ENCODE measurements at regions not wholly inside any gene's neighbourhood (a gene's known extent, or its start where the extent isn't known, plus 50 kb on each side); places are given as distances from the start of the nearest gene placed in this dataset.
"Not testable (repeated sequence)": the region's sequence is repeated elsewhere in the genome, so short reads cannot be mapped to it uniquely, and the experiment has no call there.

- no peaks in the 10 kb centered on the region for H3K27me3 ChIP-seq (ENCODE audit: low read length)
- H3K9ac ChIP-seq (ENCODE audit: low read length), result no peak overlapping the region
- H2AFZ ChIP-seq (ENCODE audit: low read length), result no peak overlapping the region
- no peak overlapping the region for H3K27ac ChIP-seq (ENCODE audit: low read length)
- DNase-seq, result no peak
- H3K9me3 ChIP-seq (ENCODE audit: low read length), result no peaks in the 10 kb centered on the region
- H3K79me2 ChIP-seq (ENCODE audit: low read length), result no peaks in the 10 kb centered on the region
- no peak overlapping the region for H3K4me2 ChIP-seq (ENCODE audit: low read depth, low read length, poor library complexity, severe bottlenecking)
- no peaks in the 10 kb centered on the region for H3K9me2 ChIP-seq (replicated peaks; ENCODE audit: insufficient read depth, low read length)
- H3K4me1 ChIP-seq (ENCODE audit: low read length), result no peaks in the 10 kb centered on the region
- no peaks in the 10 kb centered on the region for H3K36me3 ChIP-seq (ENCODE audit: insufficient read depth, low read length)
- no peaks in the 10 kb centered on the region for H4K20me1 ChIP-seq (ENCODE audit: insufficient read depth, low read depth, low read length)
- H3K4me3 ChIP-seq (ENCODE audit: low read length), result no peak overlapping the region
These were observed 96.4 kb downstream of the EN1 start for GRCh38 chr2:118750959-118751565.

GRCh38 chr2:118748245-118748885 lies 99.1 kb downstream of the EN1 start:
- Histone ChIP-seq H3K4me1 (ENCODE audit: low read length) (no peaks in the 10 kb centered on the region), H3K9ac (ENCODE audit: low read length) (no peak overlapping the region), H3K4me2 (ENCODE audit: low read depth, low read length, poor library complexity, severe bottlenecking) (no peak overlapping the region), H3K9me3 (ENCODE audit: low read length) (0 out of 2 replicates have a peak, but pooled peaks cover 2% of the 10 kb centered on the region), H3K4me3 (ENCODE audit: low read length) (no peak overlapping the region), H3K27ac (ENCODE audit: low read length) (no peak overlapping the region), H3K36me3 (ENCODE audit: insufficient read depth, low read length) (no peaks in the 10 kb centered on the region), H4K20me1 (ENCODE audit: insufficient read depth, low read depth, low read length) (no peaks in the 10 kb centered on the region), H3K79me2 (ENCODE audit: low read length) (no peaks in the 10 kb centered on the region), H3K27me3 (ENCODE audit: low read length) (no peaks in the 10 kb centered on the region), H2AFZ (ENCODE audit: low read length) (no peak overlapping the region), H3K9me2 (replicated peaks; ENCODE audit: insufficient read depth, low read length) (no peaks in the 10 kb centered on the region)
- DNase-seq, result no peak

- Histone ChIP-seq H2AFZ (ENCODE audit: low read length) (no peak overlapping the region), H4K20me1 (ENCODE audit: insufficient read depth, low read depth, low read length) (no peaks in the 10 kb centered on the region), H3K27me3 (ENCODE audit: low read length) (no peaks in the 10 kb centered on the region), H3K36me3 (ENCODE audit: insufficient read depth, low read length) (no peaks in the 10 kb centered on the region), H3K4me1 (ENCODE audit: low read length) (no peaks in the 10 kb centered on the region), H3K9me3 (ENCODE audit: low read length) (0 out of 2 replicates have a peak, but pooled peaks cover 3% of the 10 kb centered on the region), H3K27ac (ENCODE audit: low read length) (no peak overlapping the region), H3K4me3 (ENCODE audit: low read length) (no peak overlapping the region), H3K9me2 (replicated peaks; ENCODE audit: insufficient read depth, low read length) (no peaks in the 10 kb centered on the region), H3K4me2 (ENCODE audit: low read depth, low read length, poor library complexity, severe bottlenecking) (no peak overlapping the region), H3K79me2 (ENCODE audit: low read length) (no peaks in the 10 kb centered on the region), H3K9ac (ENCODE audit: low read length) (no peak overlapping the region)
- DNase-seq, result no peak
These were observed 99.8 kb downstream of the EN1 start for GRCh38 chr2:118747637-118748036.

- H3K9me2 ChIP-seq (replicated peaks; ENCODE audit: insufficient read depth, low read length), result no peaks in the 10 kb centered on the region
- no peak overlapping the region for H3K9ac ChIP-seq (ENCODE audit: low read length)
- no peaks in the 10 kb centered on the region for H3K27me3 ChIP-seq (ENCODE audit: low read length)
- H3K79me2 ChIP-seq (ENCODE audit: low read length), result no peaks in the 10 kb centered on the region
- no peak for DNase-seq
- no peak overlapping the region for H3K4me3 ChIP-seq (ENCODE audit: low read length)
- H3K9me3 ChIP-seq (ENCODE audit: low read length), result 0 out of 2 replicates have a peak, but pooled peaks cover 3% of the 10 kb centered on the region
- no peak overlapping the region for H3K4me2 ChIP-seq (ENCODE audit: low read depth, low read length, poor library complexity, severe bottlenecking)
- no peak overlapping the region for H3K27ac ChIP-seq (ENCODE audit: low read length)
- no peaks in the 10 kb centered on the region for H4K20me1 ChIP-seq (ENCODE audit: insufficient read depth, low read depth, low read length)
- no peaks in the 10 kb centered on the region for H3K36me3 ChIP-seq (ENCODE audit: insufficient read depth, low read length)
- H3K4me1 ChIP-seq (ENCODE audit: low read length), result no peaks in the 10 kb centered on the region
- no peak overlapping the region for H2AFZ ChIP-seq (ENCODE audit: low read length)
These were observed 100.4 kb downstream of the EN1 start for GRCh38 chr2:118747066-118747465.

GRCh38 chr2:118744682-118745181 lies 102.7 kb downstream of the EN1 start:
- not testable (repeated sequence) for DNase-seq; H3K4me3 ChIP-seq (ENCODE audit: low read length); H3K9me3 ChIP-seq (ENCODE audit: low read length); H3K4me1 ChIP-seq (ENCODE audit: low read length); H2AFZ ChIP-seq (ENCODE audit: low read length); H3K27ac ChIP-seq (ENCODE audit: low read length); H3K4me2 ChIP-seq (ENCODE audit: low read depth, low read length, poor library complexity, severe bottlenecking); H3K36me3 ChIP-seq (ENCODE audit: insufficient read depth, low read length); H3K79me2 ChIP-seq (ENCODE audit: low read length); H3K9ac ChIP-seq (ENCODE audit: low read length); H4K20me1 ChIP-seq (ENCODE audit: insufficient read depth, low read depth, low read length); H3K9me2 ChIP-seq (replicated peaks; ENCODE audit: insufficient read depth, low read length); H3K27me3 ChIP-seq (ENCODE audit: low read length)

DNA sequence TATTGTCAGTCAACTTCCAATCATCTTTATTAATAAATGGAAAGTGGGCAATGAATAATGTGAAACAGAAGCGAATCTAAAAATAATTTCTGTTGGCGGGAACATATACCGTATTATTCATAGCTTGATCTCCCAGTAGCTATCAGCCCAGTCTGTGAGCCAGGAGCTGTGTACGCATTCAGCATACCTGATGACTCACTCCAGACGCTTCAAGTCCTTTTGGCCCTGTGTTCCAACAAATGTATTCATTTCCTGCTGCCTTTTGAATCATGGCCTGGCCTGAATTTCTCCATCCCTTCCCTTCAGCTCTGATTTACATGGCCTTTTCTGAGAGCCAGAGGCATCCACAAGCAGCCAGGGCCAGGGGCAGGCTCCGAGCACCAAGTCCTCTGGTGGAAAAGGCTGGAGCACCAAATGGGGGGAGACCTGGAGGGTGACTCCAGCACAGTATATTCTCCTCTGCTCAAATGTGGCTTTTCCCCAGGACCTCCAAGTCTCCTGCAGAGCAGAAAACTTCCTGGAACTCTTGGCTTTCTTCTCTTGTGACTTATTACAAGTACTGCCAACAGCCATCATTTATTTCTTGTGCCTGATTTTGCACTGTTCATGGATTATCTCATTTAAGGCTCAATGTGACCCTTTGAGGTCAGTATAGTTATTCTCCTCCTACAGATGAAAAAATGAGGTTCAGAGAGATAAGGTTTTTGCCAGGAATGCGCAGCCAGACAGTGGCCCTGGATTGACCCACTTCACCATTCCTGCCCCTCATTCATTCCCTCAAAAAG lies 108.7 kb downstream of the EN1 start:
- H3K9ac ChIP-seq (ENCODE audit: low read length), result no peak overlapping the region
- no peaks in the 10 kb centered on the region for H3K79me2 ChIP-seq (ENCODE audit: low read length)
- 0 out of 2 replicates have a peak, but pooled peaks cover 3% of the 10 kb centered on the region for H3K9me3 ChIP-seq (ENCODE audit: low read length)
- H4K20me1 ChIP-seq (ENCODE audit: insufficient read depth, low read depth, low read length), result no peaks in the 10 kb centered on the region
- H3K27ac ChIP-seq (ENCODE audit: low read length), result no peak overlapping the region
- no peaks in the 10 kb centered on the region for H3K27me3 ChIP-seq (ENCODE audit: low read length)
- H3K36me3 ChIP-seq (ENCODE audit: insufficient read depth, low read length), result no peaks in the 10 kb centered on the region
- H3K9me2 ChIP-seq (replicated peaks; ENCODE audit: insufficient read depth, low read length), result no peaks in the 10 kb centered on the region
- H3K4me1 ChIP-seq (ENCODE audit: low read length), result no peaks in the 10 kb centered on the region
- DNase-seq, result no peak
- no peak overlapping the region for H2AFZ ChIP-seq (ENCODE audit: low read length)
- no peak overlapping the region for H3K4me3 ChIP-seq (ENCODE audit: low read length)
- H3K4me2 ChIP-seq (ENCODE audit: low read depth, low read length, poor library complexity, severe bottlenecking), result no peak overlapping the region

DNA sequence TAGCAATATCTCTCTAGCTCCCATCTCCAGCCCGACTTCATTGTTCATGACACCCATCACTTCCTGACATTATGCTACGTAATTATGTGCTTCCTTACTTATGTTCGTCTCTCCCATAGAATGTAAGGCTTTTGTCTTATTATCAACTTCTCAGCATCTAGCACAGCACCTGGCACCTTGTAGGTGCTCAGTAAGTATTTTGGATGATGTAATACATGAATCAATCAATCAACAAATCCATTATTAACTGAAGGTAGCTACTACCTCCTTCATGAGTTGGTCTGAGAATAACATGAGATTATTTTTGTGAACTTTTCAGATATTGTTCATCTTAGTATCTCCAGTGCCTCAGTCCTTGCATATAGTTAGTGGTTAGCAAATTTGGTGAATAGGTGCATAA lies 109.3 kb downstream of the EN1 start:
- H4K20me1 ChIP-seq (ENCODE audit: insufficient read depth, low read depth, low read length), result no peaks in the 10 kb centered on the region
- no peaks in the 10 kb centered on the region for H3K4me1 ChIP-seq (ENCODE audit: low read length)
- no peaks in the 10 kb centered on the region for H3K9me2 ChIP-seq (replicated peaks; ENCODE audit: insufficient read depth, low read length)
- no peaks in the 10 kb centered on the region for H3K79me2 ChIP-seq (ENCODE audit: low read length)
- no peak for DNase-seq
- no peak overlapping the region for H3K4me3 ChIP-seq (ENCODE audit: low read length)
- no peaks in the 10 kb centered on the region for H3K9me3 ChIP-seq (ENCODE audit: low read length)
- H3K27me3 ChIP-seq (ENCODE audit: low read length), result no peaks in the 10 kb centered on the region
- H3K4me2 ChIP-seq (ENCODE audit: low read depth, low read length, poor library complexity, severe bottlenecking), result no peak overlapping the region
- no peak overlapping the region for H3K9ac ChIP-seq (ENCODE audit: low read length)
- no peaks in the 10 kb centered on the region for H3K36me3 ChIP-seq (ENCODE audit: insufficient read depth, low read length)
- no peak overlapping the region for H2AFZ ChIP-seq (ENCODE audit: low read length)
- no peak overlapping the region for H3K27ac ChIP-seq (ENCODE audit: low read length)

- H3K36me3 ChIP-seq (ENCODE audit: insufficient read depth, low read length), result no peaks in the 10 kb centered on the region
- H4K20me1 ChIP-seq (ENCODE audit: insufficient read depth, low read depth, low read length), result no peaks in the 10 kb centered on the region
- H3K27me3 ChIP-seq (ENCODE audit: low read length), result no peaks in the 10 kb centered on the region
- DNase-seq, result no peak
- H3K4me2 ChIP-seq (ENCODE audit: low read depth, low read length, poor library complexity, severe bottlenecking), result no peak overlapping the region
- no peaks in the 10 kb centered on the region for H3K9me2 ChIP-seq (replicated peaks; ENCODE audit: insufficient read depth, low read length)
- no peaks in the 10 kb centered on the region for H3K79me2 ChIP-seq (ENCODE audit: low read length)
- H3K9ac ChIP-seq (ENCODE audit: low read length), result no peak overlapping the region
- no peak overlapping the region for H3K4me3 ChIP-seq (ENCODE audit: low read length)
- no peaks in the 10 kb centered on the region for H3K9me3 ChIP-seq (ENCODE audit: low read length)
- H3K4me1 ChIP-seq (ENCODE audit: low read length), result no peaks in the 10 kb centered on the region
- no peak overlapping the region for H3K27ac ChIP-seq (ENCODE audit: low read length)
- H2AFZ ChIP-seq (ENCODE audit: low read length), result no peak overlapping the region
These were observed 109.8 kb downstream of the EN1 start for GRCh38 chr2:118737684-118738083.

All from Karpas-422 (cell line).